A549 (cell line): ENCODE measurements at regions not wholly inside any gene's neighbourhood (a gene's known extent, or its start where the extent isn't known, plus 50 kb on each side); places are given as distances from the start of the nearest gene placed in this dataset.

Source experiments
- BHLHE40 ChIP-seq: IDR thresholded peaks from 2 replicates; pipeline ENCODE4 v1.6.1; 2012; ENCODE audit warnings: low read depth, low read length, inconsistent platforms
- CEBPB ChIP-seq, 2 experiments: fragments of >200 bp in 1 of 2; sonication (Bioruptor Twin) in 1 of 2; formaldehyde crosslinking in 1 of 2; IDR thresholded peaks; 2 replicates each; pipeline ENCODE4 v1.6.1; 2012 to 2016
- CHD2 ChIP-seq: fragments of 150-350 bp; IDR thresholded peaks from 2 replicates; pipeline ENCODE4 v1.6.1; 2014; ENCODE audit warnings: low read length; ENCODE audit not compliant: partially characterized antibody
- NFE2L2 ChIP-seq: fragments of 150-350 bp; conservative IDR thresholded peaks from 2 replicates; pipeline ENCODE4 v1.6.1; 2014; ENCODE audit warnings: low read length
- REST ChIP-seq: fragments of 200-600 bp; sonication (generic); IDR thresholded peaks from 2 replicates; pipeline ENCODE4 v1.6.1; 2016; ENCODE audit warnings: antibody characterized with exemption, mild to moderate bottlenecking, moderate library complexity

DNA sequence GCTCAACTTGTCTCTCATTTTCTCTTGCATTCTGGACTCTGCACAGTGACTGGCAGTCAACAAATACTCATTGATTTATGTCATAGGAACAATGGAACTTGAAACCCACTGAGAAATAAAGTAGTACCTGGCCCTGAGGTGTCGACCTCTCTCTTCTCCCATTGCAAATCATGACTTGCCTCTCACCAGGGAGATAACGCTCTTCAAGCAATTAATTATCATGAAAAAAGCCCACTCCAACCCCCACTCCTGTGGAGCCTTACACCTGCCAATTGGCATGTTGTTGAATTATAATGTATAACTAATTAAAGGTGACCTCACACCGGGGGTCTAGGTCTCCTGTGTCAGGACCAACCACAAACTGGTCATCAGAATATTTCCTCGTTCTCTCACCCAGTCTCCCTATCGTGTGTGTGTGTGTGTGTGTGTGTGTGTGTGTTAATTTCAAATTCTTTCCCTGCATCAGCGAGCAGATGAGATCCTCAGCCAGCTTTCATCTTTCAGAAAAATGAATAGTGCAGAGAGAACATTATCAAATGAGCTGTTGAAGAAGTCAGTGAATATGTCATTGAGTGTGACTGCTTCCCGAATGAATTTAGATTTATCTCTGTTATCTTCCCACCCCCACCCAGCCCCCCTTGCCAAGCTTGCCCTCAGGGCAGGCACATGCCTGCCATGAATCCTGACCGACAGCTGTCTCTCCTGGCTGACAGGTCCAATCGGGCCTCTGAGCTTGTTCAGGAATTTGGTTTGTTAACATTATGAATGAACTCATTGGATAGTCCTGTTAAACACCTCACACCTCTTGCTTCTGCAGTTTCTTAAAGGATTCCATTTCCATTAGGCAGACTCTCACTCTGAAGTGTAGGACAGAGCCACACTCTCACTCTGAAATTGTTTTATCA, 357.4 kb downstream of the INSC start:
- TF ChIP-seq REST, result no peak
- TF ChIP-seq NFE2L2, result no peak
- no peak for TF ChIP-seq BHLHE40
- no peak for TF ChIP-seq CHD2
- TF ChIP-seq CEBPB (IDR thresholded peaks at IDR 0.05), result no peak
